ENCODE measurements at regions not wholly inside any gene's neighbourhood (a gene's known extent, or its start where the extent isn't known, plus 50 kb on each side); places are given as distances from the start of the nearest gene placed in this dataset.
A peak's percentile ranks its signal among the peaks of the same experiment; 100 is the strongest.

GRCh38 chr21:27838573-27838972 is 871.7 kb upstream of the ADAMTS5 start:
- no peak overlapping the region for H3K4me3 ChIP-seq
- TF ChIP-seq POLR2A (IDR thresholded peaks at IDR 0.05) (no peak), CTCF (IDR thresholded peaks at IDR 0.05) (no peak)
- H3K27me3 ChIP-seq: no peaks in the 10 kb centered on the region
- no peak for DNase-seq
- H3K36me3 ChIP-seq: no peaks in the 10 kb centered on the region
- no peak overlapping the region for H3K27ac ChIP-seq
- intact Hi-C loops (cut with DNase I; ENCODE audit: low total_unique reads): no loop called here
- no peaks in the 10 kb centered on the region for H3K9me3 ChIP-seq
- H3K4me1 ChIP-seq: no peaks in the 10 kb centered on the region

GRCh38 chr21:27837936-27838335 is 871.0 kb upstream of the ADAMTS5 start:
- intact Hi-C loops (cut with DNase I; ENCODE audit: low total_unique reads): no loop called here
- H3K27ac ChIP-seq: no peak overlapping the region
- H3K4me1 ChIP-seq: no peaks in the 10 kb centered on the region
- H3K36me3 ChIP-seq: no peaks in the 10 kb centered on the region
- no peak overlapping the region for H3K4me3 ChIP-seq
- TF ChIP-seq POLR2A (IDR thresholded peaks at IDR 0.05): no peak
- TF ChIP-seq CTCF (IDR thresholded peaks at IDR 0.05): no peak
- no peaks in the 10 kb centered on the region for H3K9me3 ChIP-seq
- DNase-seq: no peak
- H3K27me3 ChIP-seq: no peaks in the 10 kb centered on the region

GRCh38 chr21:27833298-27833697 is 866.4 kb upstream of the ADAMTS5 start:
- Histone ChIP-seq H3K9me3 (no peaks in the 10 kb centered on the region), H3K4me1 (no peaks in the 10 kb centered on the region), H3K36me3 (no peaks in the 10 kb centered on the region), H3K4me3 (no peak overlapping the region), H3K27ac (no peak overlapping the region), H3K27me3 (no peaks in the 10 kb centered on the region)
- no peak for TF ChIP-seq POLR2A (IDR thresholded peaks at IDR 0.05)
- TF ChIP-seq CTCF (IDR thresholded peaks at IDR 0.05): no peak
- intact Hi-C loops (cut with DNase I; ENCODE audit: low total_unique reads): no loop called here
- no peak for DNase-seq

GRCh38 chr21:27831816-27832569 is 865.1 kb upstream of the ADAMTS5 start:
- Histone ChIP-seq H3K36me3 (no peaks in the 10 kb centered on the region), H3K4me3 (no peak overlapping the region), H3K27ac (peak overlapping the region in 1 of 2 donors; percentile 2), H3K27me3 (no peaks in the 10 kb centered on the region), H3K4me1 (no peaks in the 10 kb centered on the region), H3K9me3 (no peaks in the 10 kb centered on the region)
- TF ChIP-seq POLR2A (IDR thresholded peaks at IDR 0.05): no peak
- TF ChIP-seq CTCF (IDR thresholded peaks at IDR 0.05): no peak
- intact Hi-C loops (cut with DNase I; ENCODE audit: low total_unique reads): no loop called here
- no peak for DNase-seq

GRCh38 chr21:27831177-27831576 is 864.3 kb upstream of the ADAMTS5 start:
- Histone ChIP-seq H3K4me1 (no peaks in the 10 kb centered on the region), H3K27me3 (no peaks in the 10 kb centered on the region), H3K4me3 (no peak overlapping the region), H3K36me3 (no peaks in the 10 kb centered on the region), H3K9me3 (no peaks in the 10 kb centered on the region), H3K27ac (no peak overlapping the region)
- no peak for DNase-seq
- intact Hi-C loops (cut with DNase I; ENCODE audit: low total_unique reads): no loop called here
- TF ChIP-seq CTCF (IDR thresholded peaks at IDR 0.05) (no peak), POLR2A (IDR thresholded peaks at IDR 0.05) (no peak)

Measured in uterus (tissue), 3 donors.